ENCODE measurements at regions not wholly inside any gene's neighbourhood (a gene's known extent, or its start where the extent isn't known, plus 50 kb on each side); places are given as distances from the start of the nearest gene placed in this dataset.

- TF ChIP-seq CTCF (IDR thresholded peaks at IDR 0.05; ENCODE audit: low read length) (no peak), EZH2 (optimal IDR thresholded peaks at IDR 0.05; ENCODE audit: low read depth, low read length) (no peak)
These were observed 438.6 kb downstream of the RNF144A start for GRCh38 chr2:7355781-7356180.
